Keratinocyte (primary cell): ENCODE measurements at regions not wholly inside any gene's neighbourhood (a gene's known extent, or its start where the extent isn't known, plus 50 kb on each side); places are given as distances from the start of the nearest gene placed in this dataset.

Experiments used
- DNase-seq: peaks from one replicate; pipeline ENCODE4 v3.0.0-alpha.2; 2011; ENCODE audit warnings: low read depth, missing footprints, low spot score
- FAIRE-seq: peaks from 2 replicates; lab custom pipeline; 2011; peaks lifted over from hg19 to GRCh38; lab: Jason Lieb, UNC
- H2AFZ ChIP-seq: 2 replicates; pipeline ENCODE4 v1.6.0; 2012; ENCODE audit warnings: low read length, control low read depth, inconsistent platforms; ENCODE audit not compliant: control insufficient read depth
- H3K27ac ChIP-seq: 2 replicates; pipeline ENCODE4 v1.5.1; 2011; ENCODE audit warnings: low read length; ENCODE audit not compliant: control insufficient read depth, insufficient read depth
- H3K27me3 ChIP-seq: 3 replicates; pipeline ENCODE4 v1.6.0; 2011; ENCODE audit warnings: low read length; ENCODE audit not compliant: control insufficient read depth, insufficient read depth; ENCODE audit errors: extremely low read depth
- H3K36me3 ChIP-seq, 2 experiments: 2 replicates in 1 of 2; 3 replicates in 1 of 2; pipeline ENCODE4 v1.5.1; 2011; ENCODE audit warnings: low read length in 2 of 2, mild to moderate bottlenecking in 1 of 2; ENCODE audit not compliant: control insufficient read depth in 2 of 2, insufficient read depth in 2 of 2; ENCODE audit errors: extremely low read depth in 1 of 2
- H3K4me1 ChIP-seq: 3 replicates; pipeline ENCODE4 v1.5.1; 2011; ENCODE audit warnings: low read length; ENCODE audit not compliant: control insufficient read depth, insufficient read depth; ENCODE audit errors: extremely low read depth
- H3K4me2 ChIP-seq: 3 replicates; pipeline ENCODE4 v1.6.0; 2011; ENCODE audit warnings: low read depth, low read length; ENCODE audit not compliant: control insufficient read depth, insufficient read depth; ENCODE audit errors: extremely low read depth
- H3K4me3 ChIP-seq, 3 experiments: fragments of 200-600 bp in 1 of 3; sonication (generic) in 1 of 3; 2 replicates in 2 of 3; 3 replicates in 1 of 3; pipeline ENCODE4 v1.5.1; 2011 to 2016; ENCODE audit warnings: low read length in 3 of 3, mild to moderate bottlenecking in 3 of 3, control low read depth in 2 of 3, inconsistent platforms in 1 of 3, low read depth in 1 of 3, mixed read lengths in 1 of 3, mixed run types in 1 of 3, moderate library complexity in 1 of 3; ENCODE audit not compliant: control insufficient read depth in 2 of 3, insufficient read depth in 2 of 3; ENCODE audit errors: extremely low read depth in 1 of 3
- H3K79me2 ChIP-seq: 2 replicates; pipeline ENCODE4 v1.6.0; 2012; ENCODE audit warnings: low read length; ENCODE audit not compliant: control insufficient read depth, insufficient read depth
- H3K9ac ChIP-seq: 3 replicates; pipeline ENCODE4 v1.6.0; 2011; ENCODE audit warnings: low read length; ENCODE audit not compliant: control insufficient read depth, insufficient read depth; ENCODE audit errors: extremely low read depth
- H3K9me1 ChIP-seq: 3 replicates; pipeline ENCODE4 v1.6.0; 2011; ENCODE audit warnings: low read length; ENCODE audit not compliant: control insufficient read depth, insufficient read depth; ENCODE audit errors: extremely low read depth
- H3K9me3 ChIP-seq: 2 replicates; pipeline ENCODE4 v1.5.1; 2012; ENCODE audit warnings: low read depth, low read length; ENCODE audit not compliant: control insufficient read depth
- H4K20me1 ChIP-seq: 3 replicates; pipeline ENCODE4 v1.6.0; 2011; ENCODE audit warnings: low read length; ENCODE audit not compliant: control insufficient read depth, insufficient read depth; ENCODE audit errors: extremely low read depth
- CTCF ChIP-seq, 3 experiments: IDR thresholded peaks in 1 of 3; conservative IDR thresholded peaks in 1 of 3; optimal IDR thresholded peaks in 1 of 3; 2 replicates in 2 of 3; 3 replicates in 1 of 3; pipeline versions ENCODE3 to v1.5.1; 2011; ENCODE audit warnings: low read length in 3 of 3, mild to moderate bottlenecking in 3 of 3, moderate library complexity in 2 of 3, control low read depth in 1 of 3, inconsistent platforms in 1 of 3; ENCODE audit not compliant: insufficient read depth in 2 of 3; ENCODE audit errors: extremely low read depth in 1 of 3
- EZH2 ChIP-seq: IDR thresholded peaks from one replicate; pipeline ENCODE4 v1.6.1; 2012; ENCODE audit warnings: inconsistent platforms, mild to moderate bottlenecking, low read length, moderate library complexity
- dilution Hi-C: fragments of 300-500 bp; cut with MboI; formaldehyde crosslinking; loops from one replicate; pipeline ENCODE4 v1.7.0; 2020; ENCODE audit warnings: low sequenced_read_pairs; ENCODE audit not compliant: extremely low pct_ligation_motif_present

- Histone ChIP-seq H3K9me3 (no peaks in the 10 kb centered on the region), H3K4me2 (no peak overlapping the region)
- dilution Hi-C loops = no loop called here
Measured at GRCh38 chr12:107226126-107226525, 132.8 kb upstream of the CRY1 start.

GRCh38 chr12:107228076-107228475 is 134.7 kb upstream of the CRY1 start:
- FAIRE-seq (no peak), DNase-seq (no peak)
- Histone ChIP-seq H3K4me3 (no peak overlapping the region), H3K36me3 (no peaks in the 10 kb centered on the region), H3K9me1 (no peaks in the 10 kb centered on the region), H3K79me2 (no peaks in the 10 kb centered on the region), H3K4me2 (no peak overlapping the region), H3K27ac (no peak overlapping the region), H3K27me3 (no peaks in the 10 kb centered on the region), H2AFZ (no peak overlapping the region), H3K9ac (no peak overlapping the region), H3K4me1 (peaks cover 13% of the 10 kb centered on the region), H3K9me3 (no peaks in the 10 kb centered on the region), H4K20me1 (no peaks in the 10 kb centered on the region)
- TF ChIP-seq CTCF (optimal IDR thresholded peaks at IDR 0.05 in 1 of 3, IDR thresholded peaks at IDR 0.05 in 1 of 3, conservative IDR thresholded peaks at IDR 0.05 in 1 of 3; ENCODE audit: extremely low read depth in 1 of 3, insufficient read depth in 2 of 3, low read length in 3 of 3) (no peak), EZH2 (no peak)
- dilution Hi-C loops = no loop called here

More at GRCh38 chr12:107226126-107226525, 132.8 kb upstream of the CRY1 start:
- no peaks in the 10 kb centered on the region for H3K36me3 ChIP-seq
- no peaks in the 10 kb centered on the region for H3K27me3 ChIP-seq
- no peak for TF ChIP-seq EZH2
- no peak for TF ChIP-seq CTCF (optimal IDR thresholded peaks at IDR 0.05 in 1 of 3, IDR thresholded peaks at IDR 0.05 in 1 of 3, conservative IDR thresholded peaks at IDR 0.05 in 1 of 3; ENCODE audit: extremely low read depth in 1 of 3, insufficient read depth in 2 of 3, low read length in 3 of 3)
- H3K9ac ChIP-seq = no peak overlapping the region
- DNase-seq = no peak
- H3K9me1 ChIP-seq = no peaks in the 10 kb centered on the region
- H3K79me2 ChIP-seq = no peaks in the 10 kb centered on the region
- no peak overlapping the region for H3K4me3 ChIP-seq
- no peak overlapping the region for H2AFZ ChIP-seq
- no peak for FAIRE-seq
- H3K4me1 ChIP-seq = peaks cover 3% of the 10 kb centered on the region
- no peaks in the 10 kb centered on the region for H4K20me1 ChIP-seq
- H3K27ac ChIP-seq = no peak overlapping the region
